Epithelial cell of prostate (primary cell): ENCODE measurements at regions not wholly inside any gene's neighbourhood (a gene's known extent, or its start where the extent isn't known, plus 50 kb on each side); places are given as distances from the start of the nearest gene placed in this dataset.

ENCODE experiments used
- DNase-seq: peaks from one replicate; pipeline ENCODE4 v3.0.0-alpha.2; 2011; ENCODE audit warnings: low read depth, low spot score
- H3K27ac ChIP-seq: fragments of 450-650 bp; 2 replicates; pipeline ENCODE4 v1.5.1; 2017; ENCODE audit warnings: mild to moderate bottlenecking

DNA sequence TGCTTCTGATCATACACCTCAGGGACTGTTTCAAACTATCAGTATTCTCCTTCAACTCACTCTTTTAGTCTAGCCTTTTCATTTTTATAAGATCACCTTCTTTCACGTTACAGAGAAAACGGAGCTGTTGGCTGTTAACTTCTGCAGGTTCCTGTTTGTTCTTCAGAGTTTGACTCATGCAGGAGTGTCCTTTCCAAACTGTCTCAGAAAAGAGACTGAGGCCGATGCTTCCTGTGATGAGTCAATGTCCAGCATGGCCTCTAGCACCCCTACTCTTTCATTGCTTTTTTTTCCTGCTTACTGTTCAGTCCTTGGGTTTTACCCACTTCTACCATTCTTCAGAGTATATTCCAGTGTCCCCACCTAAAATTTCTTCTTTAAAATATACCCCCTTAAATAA is 240.8 kb upstream of the RGPD4 start:
- H3K27ac ChIP-seq = peak overlapping the region; percentile 74
- DNase-seq = peak; percentile 10

DNA sequence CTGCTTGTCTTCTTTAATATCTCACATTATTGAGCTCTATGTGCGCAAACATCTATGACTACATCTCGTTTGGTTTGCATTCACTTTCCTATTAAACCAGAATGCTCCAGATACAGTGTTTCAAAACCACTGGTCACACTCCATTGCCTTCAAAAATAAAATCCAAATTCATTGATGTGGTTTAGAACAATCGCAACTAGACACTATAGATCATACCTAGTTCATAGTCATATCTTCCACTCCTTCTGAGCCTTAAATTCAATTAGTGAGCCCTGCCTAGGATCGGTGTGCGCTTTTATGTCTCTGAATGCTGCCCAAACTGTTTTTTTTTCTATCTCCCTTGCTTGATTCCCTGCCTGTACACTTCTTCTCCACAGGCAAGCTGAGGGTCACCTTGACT is 238.5 kb upstream of the RGPD4 start:
- DNase-seq = no peak
- H3K27ac ChIP-seq = no peak overlapping the region

DNA sequence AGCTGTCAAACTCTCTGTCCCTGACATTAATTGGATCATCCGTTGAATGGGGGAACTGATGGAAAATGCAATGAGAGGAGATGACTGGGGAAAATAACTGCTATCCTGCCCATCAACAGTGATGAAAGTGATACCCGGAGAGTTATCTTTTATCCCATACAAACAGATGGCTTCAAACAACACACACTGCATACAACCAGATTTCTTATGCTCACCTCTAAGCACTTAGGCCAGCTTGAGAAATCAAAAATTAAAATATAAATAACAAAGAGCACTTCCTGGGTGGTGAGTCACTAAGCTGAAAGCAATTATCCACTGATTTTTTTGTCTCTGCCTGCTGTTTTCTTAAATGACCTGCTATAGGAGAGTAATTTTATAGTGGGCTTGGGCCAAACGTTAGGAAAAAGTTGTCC is 237.6 kb upstream of the RGPD4 start:
- DNase-seq = no peak
- H3K27ac ChIP-seq = no peak overlapping the region

DNA sequence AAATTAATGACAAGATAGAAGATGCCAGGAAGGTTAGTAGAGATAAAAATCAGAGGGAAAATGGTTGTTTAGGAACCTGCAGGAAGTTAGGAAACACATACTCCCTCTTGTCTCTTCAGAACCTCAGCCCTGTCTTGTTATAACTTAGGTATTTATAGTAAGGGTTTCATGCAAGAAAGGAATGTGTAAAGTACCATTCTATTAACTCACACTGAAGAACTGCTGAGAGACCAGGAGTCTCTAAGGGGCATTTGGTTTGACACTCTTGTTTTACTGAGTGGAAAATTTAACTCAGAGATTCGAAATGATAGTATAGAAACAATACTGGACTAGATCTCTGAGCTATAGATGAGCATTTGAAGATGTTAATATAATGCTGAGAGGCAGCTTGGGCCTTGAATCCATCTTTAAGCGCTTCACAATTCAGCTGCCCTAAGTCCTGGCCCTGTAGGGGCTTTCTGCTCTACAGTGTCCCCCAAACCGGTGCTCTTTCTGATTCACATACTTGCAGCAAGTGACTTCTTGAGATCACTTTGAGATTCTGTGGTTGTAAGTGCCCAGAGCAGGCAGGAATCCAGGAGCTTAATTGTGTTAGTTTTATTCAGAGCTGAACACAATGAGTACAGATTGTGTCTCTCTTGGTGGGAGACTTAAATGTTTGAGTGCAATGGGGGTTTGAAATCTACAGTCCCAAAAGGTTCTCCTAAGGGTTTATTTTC is 235.0 kb upstream of the RGPD4 start:
- no peak overlapping the region for H3K27ac ChIP-seq
- DNase-seq = no peak

DNA sequence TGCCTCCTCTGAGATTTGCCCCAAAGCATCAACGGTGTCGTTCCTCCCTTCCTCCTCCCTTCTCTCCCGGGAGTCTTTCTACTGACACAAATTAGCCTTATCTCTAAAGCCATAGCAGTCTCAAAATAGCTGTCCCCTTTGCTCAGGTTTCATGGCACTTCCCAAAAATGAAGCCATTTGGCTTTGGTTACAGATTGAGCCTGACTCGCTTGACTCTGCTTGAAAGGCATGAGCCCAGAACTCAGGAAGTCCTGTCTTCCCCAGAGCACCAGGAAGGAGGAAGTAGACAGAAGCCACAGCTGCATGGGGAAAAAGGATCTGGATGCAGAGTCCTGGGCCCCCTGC is 234.4 kb upstream of the RGPD4 start:
- DNase-seq = no peak
- no peak overlapping the region for H3K27ac ChIP-seq

DNA sequence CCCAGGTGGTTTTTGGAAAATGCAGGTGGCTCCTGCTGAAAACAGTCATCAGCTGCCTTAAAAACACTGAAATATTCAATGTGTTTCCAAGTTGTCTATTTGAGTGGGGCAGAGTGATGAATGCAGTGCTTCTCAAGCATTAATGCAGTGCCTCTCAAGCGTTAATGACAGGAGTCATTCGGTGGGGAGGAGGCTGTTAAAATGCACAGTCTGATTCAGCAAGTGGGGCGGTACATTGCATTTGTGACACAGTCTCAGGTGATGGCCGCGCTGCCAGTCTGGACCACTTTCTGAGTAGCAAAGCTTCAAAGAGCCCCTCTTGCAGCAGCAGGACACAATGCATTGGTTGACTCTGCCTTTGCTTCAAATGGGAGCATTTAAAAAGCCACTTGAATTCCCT is 231.4 kb upstream of the RGPD4 start:
- DNase-seq = no peak
- H3K27ac ChIP-seq = no peak overlapping the region

DNA sequence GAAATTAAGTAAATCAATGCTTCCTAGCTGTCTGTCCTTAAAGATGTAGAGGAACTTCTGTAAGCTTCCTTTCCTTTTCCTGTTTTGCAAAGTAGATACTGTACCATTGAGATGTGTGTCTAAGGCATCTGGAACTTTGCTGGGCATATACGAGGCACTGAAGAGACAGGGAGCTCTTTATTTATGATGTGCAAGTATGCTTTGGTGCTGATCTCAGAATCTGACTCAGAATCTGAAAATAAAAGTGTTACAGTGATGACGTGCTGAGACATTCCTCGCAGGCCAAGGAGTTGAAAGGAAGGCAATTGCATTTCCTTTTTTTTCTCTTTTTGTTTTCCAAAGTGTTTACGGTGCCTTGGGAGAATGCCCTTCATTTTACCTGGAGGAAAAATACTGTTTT is 230.9 kb upstream of the RGPD4 start:
- H3K27ac ChIP-seq = peak overlapping the region; percentile 3
- peak; percentile 14 for DNase-seq

DNA sequence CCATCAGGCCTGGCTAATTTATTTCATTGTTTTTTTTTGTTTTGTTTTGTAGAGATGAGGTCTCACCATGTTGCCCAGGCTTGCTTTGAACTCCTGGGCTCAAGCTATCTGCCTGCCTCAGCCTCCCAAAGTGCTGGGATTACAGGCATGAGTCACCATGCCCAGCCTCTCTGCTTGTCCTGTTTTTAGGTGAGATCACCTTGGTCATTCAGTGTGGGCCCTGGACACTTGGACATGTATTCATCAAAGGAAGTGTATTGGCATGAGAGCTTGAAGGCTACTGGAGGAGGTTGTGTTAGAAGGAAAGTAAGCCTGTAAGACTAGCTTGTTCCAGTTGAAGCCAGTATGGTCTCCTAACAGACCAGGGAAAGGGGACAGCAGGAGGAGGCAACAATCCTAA is 229.2 kb upstream of the RGPD4 start:
- no peak overlapping the region for H3K27ac ChIP-seq
- DNase-seq = no peak

DNA sequence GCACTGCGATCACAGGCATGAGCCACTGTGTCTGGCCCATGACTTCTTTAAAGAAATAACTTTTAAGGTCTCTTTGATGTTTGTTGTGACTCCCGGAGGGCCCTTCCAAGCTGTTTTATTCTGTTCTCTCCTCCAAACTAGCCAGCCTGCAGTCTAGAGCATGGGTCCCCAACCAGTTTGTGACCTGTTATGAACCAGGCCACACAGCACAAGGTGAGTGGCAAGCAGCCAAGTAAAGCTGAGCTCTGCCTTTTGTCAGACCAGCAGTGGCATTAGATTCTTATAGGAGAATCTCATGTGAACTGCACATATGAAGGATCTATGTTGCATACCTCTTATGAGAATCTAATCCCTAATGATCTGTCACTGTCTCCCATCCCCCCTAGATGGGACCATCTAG is 223.9 kb upstream of the RGPD4 start:
- H3K27ac ChIP-seq = no peak overlapping the region
- DNase-seq = no peak

DNA sequence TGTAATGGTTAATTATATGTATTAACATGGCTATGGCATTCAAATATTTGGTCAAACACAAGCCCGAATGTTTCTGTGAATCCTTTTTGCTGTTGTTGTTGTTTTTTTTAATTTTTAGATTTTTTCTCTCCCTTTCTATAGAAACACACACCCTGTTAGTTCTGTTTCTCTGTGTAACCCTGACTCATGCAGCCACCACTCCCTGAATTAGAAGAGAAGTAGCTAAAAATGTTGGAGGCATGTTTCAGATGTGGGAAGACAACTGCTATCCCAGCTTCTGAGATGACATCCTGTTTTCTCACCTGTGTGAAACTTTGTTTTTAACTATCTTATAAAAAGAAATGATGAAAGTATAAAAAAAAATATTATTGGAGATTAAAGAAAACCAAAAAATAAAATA is 219.6 kb upstream of the RGPD4 start:
- DNase-seq = no peak
- no peak overlapping the region for H3K27ac ChIP-seq

DNA sequence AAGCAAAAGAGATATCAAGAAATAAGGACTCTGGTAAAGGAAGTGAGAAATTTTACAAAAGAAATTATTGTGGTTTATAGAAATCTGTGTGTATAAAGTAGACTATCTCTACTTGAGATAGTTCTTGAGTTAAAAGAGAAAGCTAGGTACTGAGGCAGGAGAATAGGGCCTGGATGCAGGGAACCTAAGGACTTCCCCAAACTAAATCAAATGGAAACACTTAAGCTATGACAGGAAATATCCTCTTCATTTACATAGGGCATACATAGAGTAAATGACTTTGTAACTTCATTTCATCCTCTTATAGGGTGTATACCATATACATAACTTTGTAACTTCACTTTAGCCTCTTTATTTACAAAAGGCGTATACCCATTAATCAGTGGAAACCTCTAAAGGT is 219.2 kb upstream of the RGPD4 start:
- H3K27ac ChIP-seq = no peak overlapping the region
- no peak for DNase-seq

DNA sequence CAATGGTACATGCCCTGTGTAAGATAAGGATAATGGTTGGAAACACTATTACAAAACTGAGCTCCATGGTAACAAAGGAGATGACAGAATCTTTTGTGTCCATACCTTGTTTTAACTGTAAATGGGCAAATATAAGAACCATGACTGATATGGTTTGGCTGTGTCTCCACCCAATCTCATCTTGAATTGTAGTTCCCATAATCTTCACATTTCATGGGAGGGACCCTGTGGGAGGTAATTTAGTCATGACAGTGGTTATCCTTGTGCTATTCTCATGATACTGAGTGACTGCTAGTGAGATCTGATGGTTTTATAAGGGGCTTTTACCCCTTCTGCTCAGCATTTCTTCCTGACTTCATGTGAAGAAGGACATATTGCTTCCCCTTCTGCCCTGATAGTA is 211.7 kb upstream of the RGPD4 start:
- no peak for DNase-seq
- no peak overlapping the region for H3K27ac ChIP-seq

DNA sequence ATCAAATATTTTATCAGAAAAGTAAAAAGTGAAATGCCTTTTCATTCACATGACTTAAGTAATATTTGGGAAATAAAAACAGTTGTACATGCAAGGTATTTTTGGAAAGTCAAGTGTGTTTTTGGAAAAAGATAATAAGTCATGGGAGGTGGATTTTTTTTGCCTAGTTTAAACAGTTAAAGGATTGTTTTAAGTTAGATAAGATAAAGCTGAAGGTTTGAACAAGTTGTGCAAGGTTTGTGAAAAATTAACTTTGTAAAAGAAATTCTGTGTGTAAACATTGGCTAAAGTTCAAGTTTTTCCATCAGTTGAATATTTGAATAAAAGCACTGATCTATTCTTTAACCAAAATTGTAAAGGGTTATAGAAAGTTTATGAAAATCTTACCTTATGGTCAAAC is 207.9 kb upstream of the RGPD4 start:
- DNase-seq = no peak
- no peak overlapping the region for H3K27ac ChIP-seq

DNA sequence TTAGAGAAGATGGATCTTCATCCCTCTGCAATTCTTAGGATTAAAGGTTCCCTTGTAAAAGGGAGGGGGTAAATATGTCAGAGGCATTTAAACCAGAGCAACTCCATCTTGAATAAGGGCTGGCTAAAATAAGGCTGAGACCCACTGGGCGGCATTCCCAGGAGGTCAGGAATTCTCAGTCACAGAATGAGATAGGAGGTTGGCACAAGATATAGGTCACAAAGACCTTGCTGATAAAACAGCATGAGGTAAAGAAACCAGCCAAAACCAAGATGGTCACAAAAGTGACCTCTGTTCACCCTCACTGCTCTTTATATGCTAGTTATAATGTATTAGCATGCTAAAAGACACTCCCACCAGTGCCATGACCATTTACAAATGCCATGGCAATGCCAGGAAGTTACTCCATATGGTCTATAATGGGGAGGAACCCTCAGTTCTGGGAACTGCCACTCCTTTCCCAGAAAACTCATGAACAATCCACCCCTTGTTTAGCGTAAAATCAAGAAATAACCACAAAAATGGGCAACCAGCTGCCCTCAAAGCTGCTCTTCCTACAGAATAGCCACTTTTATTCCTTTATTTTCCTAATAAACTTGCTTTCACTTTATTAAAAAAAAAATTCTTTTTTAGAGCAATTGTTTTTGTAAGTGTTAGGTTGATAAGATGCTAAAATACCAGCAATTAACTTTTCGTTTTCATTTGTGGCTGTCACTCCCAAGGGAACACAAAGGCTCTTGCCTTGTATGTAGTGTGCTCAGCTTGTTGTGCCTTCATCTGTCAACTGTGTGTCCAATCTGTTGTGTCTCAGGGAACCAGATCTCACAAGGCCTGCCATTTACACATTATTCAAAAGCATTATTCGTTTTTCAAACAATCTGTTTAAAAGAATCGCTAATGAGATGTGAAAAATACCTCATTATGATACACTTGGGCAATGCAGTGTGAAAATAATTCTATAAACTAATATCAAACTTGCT is 205.2 kb upstream of the RGPD4 start:
- no peak overlapping the region for H3K27ac ChIP-seq
- no peak for DNase-seq

DNA sequence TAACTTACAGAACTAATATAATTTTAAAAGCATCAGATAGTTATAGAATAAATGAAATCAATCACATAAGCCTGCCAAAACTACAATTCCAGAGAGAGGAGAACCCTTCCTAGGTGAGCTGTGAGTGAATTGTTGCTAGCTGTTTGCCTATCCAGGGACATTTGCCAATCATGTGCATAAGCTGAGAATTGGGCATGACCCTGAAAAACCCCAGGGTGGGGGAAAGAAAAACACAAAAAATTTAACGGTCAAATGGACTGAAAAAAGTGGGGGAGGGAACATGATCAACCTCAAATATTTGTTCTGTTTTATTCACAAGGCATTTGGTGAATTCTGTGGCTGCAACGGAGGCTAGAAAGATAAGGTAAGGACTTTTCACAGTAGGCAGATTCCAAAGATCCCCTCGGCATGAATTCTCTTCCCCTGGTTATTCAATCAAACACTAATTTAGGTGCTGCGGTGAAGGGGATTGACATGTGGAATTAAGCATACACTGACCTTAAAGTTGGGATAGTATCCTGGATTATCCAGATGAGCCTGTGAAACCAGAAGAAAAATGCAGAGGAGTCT is 203.9 kb upstream of the RGPD4 start:
- H3K27ac ChIP-seq = no peak overlapping the region
- no peak for DNase-seq

DNA sequence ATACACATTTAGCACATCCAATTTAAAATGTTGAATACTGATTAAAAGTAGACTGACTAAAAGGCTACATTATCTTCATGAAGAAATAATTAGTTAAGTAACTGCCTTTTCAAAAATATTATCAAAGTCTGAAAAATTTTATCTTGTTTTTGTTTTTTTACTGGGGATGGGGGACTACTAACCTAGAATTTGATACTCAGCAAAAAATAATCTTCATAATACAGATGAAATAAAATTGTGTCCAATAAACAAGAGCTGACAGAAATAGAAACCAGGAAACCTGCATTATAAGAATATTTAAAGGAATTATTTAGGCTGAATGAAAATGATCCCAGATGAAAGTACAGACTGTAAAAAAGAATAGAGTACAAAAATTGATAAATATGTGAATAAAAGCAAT is 200.7 kb upstream of the RGPD4 start:
- no peak for DNase-seq

DNA sequence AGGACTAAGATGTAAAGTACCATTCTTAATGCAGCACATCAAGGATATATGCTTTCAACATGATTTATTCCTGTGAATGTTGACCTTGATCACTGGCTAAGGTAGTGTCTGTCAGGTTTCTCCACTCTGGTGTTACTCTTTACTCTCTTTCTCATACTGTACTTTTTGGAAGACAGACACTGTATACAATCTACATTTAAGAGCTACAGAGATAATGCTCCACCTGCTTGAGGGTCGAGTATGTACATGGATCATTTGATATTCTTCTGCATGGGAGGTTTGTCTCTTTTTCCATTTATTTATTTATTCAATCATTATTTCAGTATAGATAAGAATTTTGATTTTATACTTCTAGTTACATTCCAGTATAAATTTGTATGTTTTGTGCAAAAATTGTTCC is 199.5 kb upstream of the RGPD4 start:
- H3K27ac ChIP-seq = no peak overlapping the region
- DNase-seq = no peak

More for the DNA sequence above, 200.7 kb upstream of the RGPD4 start:
- H3K27ac ChIP-seq = no peak overlapping the region

DNA sequence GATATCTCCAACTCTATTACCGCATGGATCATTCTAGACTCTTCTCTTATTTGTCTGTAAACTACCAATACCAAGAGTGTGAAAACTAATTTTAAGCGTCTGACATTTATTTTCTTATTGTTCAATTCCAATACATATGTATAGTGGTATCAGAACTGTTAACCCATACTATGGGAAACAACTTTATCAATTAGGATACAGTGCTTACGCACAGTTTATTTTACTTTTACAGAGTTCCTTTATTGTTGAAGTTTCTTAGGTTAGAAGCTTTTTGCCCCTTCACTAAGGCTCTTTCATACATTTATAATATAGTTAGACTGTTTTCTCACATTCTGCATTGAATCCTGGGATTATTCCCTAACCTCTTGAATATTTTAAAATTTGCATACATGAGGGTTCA is 198.8 kb upstream of the RGPD4 start:
- no peak for DNase-seq
- no peak overlapping the region for H3K27ac ChIP-seq

DNA sequence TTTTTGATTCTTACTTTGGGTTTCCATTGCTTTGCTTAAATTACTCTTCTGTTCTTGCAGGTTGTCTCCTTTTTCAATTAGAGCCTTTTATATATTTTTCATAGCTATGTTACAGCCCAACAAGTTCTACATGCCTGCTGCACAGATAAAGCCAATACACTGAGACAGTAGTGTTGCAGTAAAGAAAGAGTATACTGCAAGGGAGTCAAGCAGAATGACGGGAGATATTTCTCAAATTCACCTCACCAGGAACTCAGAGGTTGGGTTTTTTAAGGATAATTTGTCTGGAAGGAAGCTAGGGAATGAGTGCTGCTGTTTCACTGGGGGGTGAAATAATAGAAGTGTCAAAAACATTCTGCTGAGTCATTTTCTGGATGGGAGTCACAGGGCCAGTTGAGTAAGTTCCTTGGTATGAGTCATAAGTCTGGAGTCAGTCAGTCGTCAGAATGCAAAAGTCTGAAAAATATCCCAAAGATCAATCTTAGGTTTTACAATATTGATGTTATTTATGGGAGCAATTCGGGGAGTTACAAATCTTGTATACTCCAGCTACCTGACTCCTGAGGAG is 193.0 kb upstream of the RGPD4 start:
- H3K27ac ChIP-seq = peak overlapping the region; percentile 80

DNA sequence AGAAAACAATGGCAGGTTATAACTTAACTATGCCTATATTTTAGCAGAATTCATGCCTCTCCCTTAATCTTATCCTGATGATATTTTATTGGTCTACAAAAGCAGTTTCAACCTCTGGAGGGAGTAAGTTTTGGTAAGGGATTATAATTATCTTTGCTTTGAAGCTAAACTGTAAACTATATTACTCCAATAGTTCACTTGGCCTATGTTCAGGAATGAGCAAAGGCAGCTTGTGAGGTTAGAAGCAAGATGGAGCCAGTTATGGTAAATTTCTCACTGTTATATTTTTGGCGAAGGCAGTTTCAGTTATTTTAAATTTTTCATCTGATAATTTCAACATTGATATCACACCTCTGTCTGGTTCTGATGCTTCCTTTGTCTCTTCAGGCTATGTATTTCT is 192.5 kb upstream of the RGPD4 start:
- no peak for DNase-seq
- peak overlapping the region; percentile 80 for H3K27ac ChIP-seq

More for the DNA sequence above, 193.0 kb upstream of the RGPD4 start:
- DNase-seq = peak; percentile 67

DNA sequence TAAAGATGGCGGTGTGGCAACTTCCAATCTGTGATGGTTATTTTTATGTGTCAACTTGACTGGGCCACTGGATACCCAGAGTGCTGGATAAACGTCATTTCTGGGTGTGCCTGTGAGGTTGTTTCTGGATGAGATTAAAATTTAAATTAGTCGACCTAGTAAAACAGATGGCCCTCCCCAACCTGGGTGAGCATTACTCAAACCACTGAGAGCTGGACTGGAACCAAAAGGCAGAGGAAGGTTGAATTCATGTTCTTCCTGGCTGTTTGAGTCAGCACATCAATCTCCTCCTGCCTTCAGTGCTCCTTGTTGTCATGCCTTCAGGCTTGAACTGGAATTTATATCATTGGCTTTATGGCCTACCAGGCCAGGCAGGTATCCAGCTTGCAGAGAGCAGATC is 190.8 kb upstream of the RGPD4 start:
- DNase-seq = peak; percentile 95
- H3K27ac ChIP-seq = peak overlapping the region; percentile 80
